ENCODE measurements at regions not wholly inside any gene's neighbourhood (a gene's known extent, or its start where the extent isn't known, plus 50 kb on each side); places are given as distances from the start of the nearest gene placed in this dataset.

- WGBS, 10 experiments, result 64 to 100% (median 87%) methylated on average over 2 to 4 of the region's 4 CpGs; no CpG with 5 or more reads in 2 of the 10 experiments
- Histone ChIP-seq H3K27ac (no peak overlapping the region), H3K4me1 (replicated peaks in 1 of 2) (peaks cover 0 to 10% of the 10 kb centered on the region in 2 donors), H3K4me3 (no peak overlapping the region)
- ATAC-seq (replicated peaks in 6 of 8), result peak in 1 of 8 experiments; percentile 32
- in situ Hi-C loops (cut with MboI; ENCODE audit: low pct_unique_long_range_greater_than_20kb in 2 of 9, low sequenced_read_pairs in 9 of 9, unreplicated experiment in 9 of 9), result no loop called here
These were observed 125.0 kb downstream of the KLF12 start for GRCh38 chr13:74009100-74009668.

GRCh38 chr13:74006666-74007065 is 127.5 kb downstream of the KLF12 start:
- in situ Hi-C loops (cut with MboI; ENCODE audit: low pct_unique_long_range_greater_than_20kb in 2 of 9, low sequenced_read_pairs in 9 of 9, unreplicated experiment in 9 of 9), result no loop called here
- Histone ChIP-seq H3K4me1 (replicated peaks in 1 of 2) (peaks cover 0 to 10% of the 10 kb centered on the region in 2 donors), H3K27ac (no peak overlapping the region), H3K4me3 (no peak overlapping the region)
- WGBS, 10 experiments, result 69 to 100% (median 97%) methylated on average over 2 to 3 of the region's 3 CpGs
- no peak for ATAC-seq (replicated peaks in 6 of 8)

GRCh38 chr13:74005320-74006157 is 128.7 kb downstream of the KLF12 start:
- Histone ChIP-seq H3K4me1 (replicated peaks in 1 of 2) (peaks cover 0 to 10% of the 10 kb centered on the region in 2 donors), H3K4me3 (no peak overlapping the region), H3K27ac (no peak overlapping the region)
- no peak for ATAC-seq (replicated peaks in 6 of 8)
- in situ Hi-C loops (cut with MboI; ENCODE audit: low pct_unique_long_range_greater_than_20kb in 2 of 9, low sequenced_read_pairs in 9 of 9, unreplicated experiment in 9 of 9), result no loop called here
- WGBS, 10 experiments, result 86 to 100% (median 95%) methylated on average over 2 to 6 of the region's 6 CpGs

GRCh38 chr13:74004109-74004508 is 130.1 kb downstream of the KLF12 start:
- Histone ChIP-seq H3K4me1 (replicated peaks in 1 of 2) (peaks cover 0 to 7% of the 10 kb centered on the region in 2 donors), H3K27ac (no peak overlapping the region), H3K4me3 (no peak overlapping the region)
- ATAC-seq (replicated peaks in 6 of 8), result no peak
- in situ Hi-C loops (cut with MboI; ENCODE audit: low pct_unique_long_range_greater_than_20kb in 2 of 9, low sequenced_read_pairs in 9 of 9, unreplicated experiment in 9 of 9), result no loop called here
- WGBS, 10 experiments, result 85 to 100% (median 98%) methylated on average over 1 to 2 of the region's 2 CpGs; no CpG with 5 or more reads in 2 of the 10 experiments

GRCh38 chr13:74003374-74003773 is 130.8 kb downstream of the KLF12 start:
- Histone ChIP-seq H3K4me1 (replicated peaks in 1 of 2) (no peaks in the 10 kb centered on the region), H3K4me3 (no peak overlapping the region), H3K27ac (no peak overlapping the region)
- WGBS, 10 experiments, result 0 to 88% (median 73%) methylated on average over 1 of the region's 1 CpG; no CpG with 5 or more reads in 1 of the 10 experiments
- ATAC-seq (replicated peaks in 6 of 8), result no peak
- in situ Hi-C loops (cut with MboI; ENCODE audit: low pct_unique_long_range_greater_than_20kb in 2 of 9, low sequenced_read_pairs in 9 of 9, unreplicated experiment in 9 of 9), result no loop called here

- Histone ChIP-seq H3K4me3 (no peak overlapping the region), H3K27ac (no peak overlapping the region), H3K4me1 (replicated peaks in 1 of 2) (no peaks in the 10 kb centered on the region)
- ATAC-seq (replicated peaks in 6 of 8), result peak in 1 of 8 experiments; percentile 44
- WGBS, 10 experiments, result 55 to 100% (median 71%) methylated on average over 1 of the region's 1 CpG; no CpG with 5 or more reads in 6 of the 10 experiments
- in situ Hi-C loops (cut with MboI; ENCODE audit: low pct_unique_long_range_greater_than_20kb in 2 of 9, low sequenced_read_pairs in 9 of 9, unreplicated experiment in 9 of 9), result no loop called here
These were observed 133.3 kb downstream of the KLF12 start for GRCh38 chr13:74000876-74001275.

- H3K4me1 ChIP-seq (replicated peaks in 1 of 2), result no peaks in the 10 kb centered on the region
- H3K4me3 ChIP-seq, result no peak overlapping the region
- no peak overlapping the region for H3K27ac ChIP-seq
- no peak for ATAC-seq (replicated peaks in 6 of 8)
- in situ Hi-C loops (cut with MboI; ENCODE audit: low pct_unique_long_range_greater_than_20kb in 2 of 9, low sequenced_read_pairs in 9 of 9, unreplicated experiment in 9 of 9), result no loop called here
- WGBS, 10 experiments, result 20 to 100% (median 90%) methylated on average over 1 to 2 of the region's 2 CpGs
These were observed 135.6 kb downstream of the KLF12 start for GRCh38 chr13:73998631-73999030.

- H3K4me1 ChIP-seq (replicated peaks in 1 of 2), result no peaks in the 10 kb centered on the region
- ATAC-seq (replicated peaks in 6 of 8), result no peak
- in situ Hi-C loops (cut with MboI; ENCODE audit: low pct_unique_long_range_greater_than_20kb in 2 of 9, low sequenced_read_pairs in 9 of 9, unreplicated experiment in 9 of 9), result no loop called here
- H3K27ac ChIP-seq, result no peak overlapping the region
- no peak overlapping the region for H3K4me3 ChIP-seq
These were observed 136.2 kb downstream of the KLF12 start for GRCh38 chr13:73997964-73998363.

GRCh38 chr13:73996569-73996968 is 137.6 kb downstream of the KLF12 start:
- in situ Hi-C loops (cut with MboI; ENCODE audit: low pct_unique_long_range_greater_than_20kb in 2 of 9, low sequenced_read_pairs in 9 of 9, unreplicated experiment in 9 of 9), result no loop called here
- H3K4me1 ChIP-seq (replicated peaks in 1 of 2), result no peaks in the 10 kb centered on the region
- 80 to 100% (median 100%) methylated on average over 1 to 4 of the region's 4 CpGs; no CpG with 5 or more reads in 2 of the 10 experiments for WGBS, 10 experiments
- no peak overlapping the region for H3K4me3 ChIP-seq
- no peak overlapping the region for H3K27ac ChIP-seq
- no peak for ATAC-seq (replicated peaks in 6 of 8)

- ATAC-seq (replicated peaks in 6 of 8), result peak in 2 of 8 experiments; percentile 59 to 69
- Histone ChIP-seq H3K4me1 (replicated peaks in 1 of 2) (no peaks in the 10 kb centered on the region), H3K27ac (no peak overlapping the region), H3K4me3 (no peak overlapping the region)
- WGBS, 10 experiments, result 0 to 100% (median 94%) methylated on average over 1 to 2 of the region's 2 CpGs; no CpG with 5 or more reads in 3 of the 10 experiments
- in situ Hi-C loops (cut with MboI; ENCODE audit: low pct_unique_long_range_greater_than_20kb in 2 of 9, low sequenced_read_pairs in 9 of 9, unreplicated experiment in 9 of 9), result no loop called here
These were observed 138.5 kb downstream of the KLF12 start for GRCh38 chr13:73995736-73996135.

- peak in 2 of 8 experiments; percentile 31 to 40 for ATAC-seq (replicated peaks in 6 of 8)
- in situ Hi-C loops (cut with MboI; ENCODE audit: low pct_unique_long_range_greater_than_20kb in 2 of 9, low sequenced_read_pairs in 9 of 9, unreplicated experiment in 9 of 9), result no loop called here
These were observed 140.5 kb downstream of the KLF12 start for GRCh38 chr13:73993661-73994060.

GRCh38 chr13:73991884-73992283 is 142.3 kb downstream of the KLF12 start:
- peaks cover 0 to 7% of the 10 kb centered on the region in 2 donors for H3K4me1 ChIP-seq (replicated peaks in 1 of 2)
- in situ Hi-C loops (cut with MboI; ENCODE audit: low pct_unique_long_range_greater_than_20kb in 2 of 9, low sequenced_read_pairs in 9 of 9, unreplicated experiment in 9 of 9), result no loop called here
- no peak overlapping the region for H3K4me3 ChIP-seq
- no peak overlapping the region for H3K27ac ChIP-seq
- WGBS, 10 experiments, result 81 to 100% (median 100%) methylated on average over 1 to 3 of the region's 3 CpGs; no CpG with 5 or more reads in 1 of the 10 experiments
- peak in 1 of 8 experiments; percentile 16 for ATAC-seq (replicated peaks in 6 of 8)

More at GRCh38 chr13:73993661-73994060, 140.5 kb downstream of the KLF12 start:
- Histone ChIP-seq H3K27ac (no peak overlapping the region), H3K4me3 (no peak overlapping the region), H3K4me1 (replicated peaks in 1 of 2) (peaks cover 0 to 7% of the 10 kb centered on the region in 2 donors)

- ATAC-seq (replicated peaks in 6 of 8), result peak in 1 of 8 experiments; percentile 76
- H3K4me3 ChIP-seq, result no peak overlapping the region
- 75 to 100% (median 100%) methylated on average over 1 of the region's 1 CpG; no CpG with 5 or more reads in 2 of the 10 experiments for WGBS, 10 experiments
- H3K27ac ChIP-seq, result no peak overlapping the region
- H3K4me1 ChIP-seq (replicated peaks in 1 of 2), result peaks cover 0 to 7% of the 10 kb centered on the region in 2 donors
- in situ Hi-C loops (cut with MboI; ENCODE audit: low pct_unique_long_range_greater_than_20kb in 2 of 9, low sequenced_read_pairs in 9 of 9, unreplicated experiment in 9 of 9), result no loop called here
These were observed 142.8 kb downstream of the KLF12 start for GRCh38 chr13:73991384-73991783.
